IPS-20b (cell line): ENCODE measurements at regions not wholly inside any gene's neighbourhood (a gene's known extent, or its start where the extent isn't known, plus 50 kb on each side); places are given as distances from the start of the nearest gene placed in this dataset.

Source experiments
- H3K27ac ChIP-seq: one replicate; pipeline ENCODE4 v1.5.1; 2013; ENCODE audit warnings: low read length
- H3K27me3 ChIP-seq: 2 replicates; pipeline ENCODE4 v1.6.1; 2013; ENCODE audit warnings: mild to moderate bottlenecking, low read length, inconsistent platforms; ENCODE audit not compliant: insufficient read depth
- H3K36me3 ChIP-seq: 2 replicates; pipeline ENCODE4 v1.6.1; 2013; ENCODE audit warnings: low read depth, mild to moderate bottlenecking, inconsistent platforms, low read length, moderate library complexity; ENCODE audit not compliant: insufficient read depth
- H3K4me1 ChIP-seq: 2 replicates; pipeline ENCODE4 v1.6.1; 2013; ENCODE audit warnings: mild to moderate bottlenecking, control low read depth, inconsistent platforms, low read length, moderate library complexity; ENCODE audit not compliant: insufficient read depth
- H3K4me3 ChIP-seq: 2 replicates; pipeline ENCODE4 v1.5.1; 2013; ENCODE audit warnings: mild to moderate bottlenecking, low read length, inconsistent platforms
- H3K9ac ChIP-seq: 2 replicates; pipeline ENCODE4 v1.6.1; 2013; ENCODE audit warnings: low read depth, mild to moderate bottlenecking, inconsistent platforms, low read length, moderate library complexity
- H3K9me3 ChIP-seq: 2 replicates; pipeline ENCODE4 v1.6.1; 2013; ENCODE audit warnings: mild to moderate bottlenecking, low read depth, low read length, inconsistent platforms; ENCODE audit not compliant: insufficient read depth

- Histone ChIP-seq H3K4me3 (no peak overlapping the region), H3K36me3 (no peaks in the 10 kb centered on the region), H3K4me1 (no peaks in the 10 kb centered on the region), H3K9ac (no peak overlapping the region), H3K9me3 (no peaks in the 10 kb centered on the region), H3K27me3 (no peaks in the 10 kb centered on the region), H3K27ac (no peak overlapping the region)
These were observed 364.0 kb downstream of the METTL4 start for GRCh38 chr18:2207294-2207693.

GRCh38 chr18:2212598-2213205 is 358.6 kb downstream of the METTL4 start:
- no peaks in the 10 kb centered on the region for H3K36me3 ChIP-seq
- no peak overlapping the region for H3K27ac ChIP-seq
- peaks cover 6% of the 10 kb centered on the region; the same call in 1 of the 2 replicates for H3K9me3 ChIP-seq
- no peaks in the 10 kb centered on the region for H3K4me1 ChIP-seq
- H3K27me3 ChIP-seq: no peaks in the 10 kb centered on the region
- H3K4me3 ChIP-seq: no peak overlapping the region
- no peak overlapping the region for H3K9ac ChIP-seq

GRCh38 chr18:2213905-2214304 is 357.4 kb downstream of the METTL4 start:
- no peak overlapping the region for H3K9ac ChIP-seq
- no peaks in the 10 kb centered on the region for H3K4me1 ChIP-seq
- no peaks in the 10 kb centered on the region for H3K36me3 ChIP-seq
- no peaks in the 10 kb centered on the region for H3K27me3 ChIP-seq
- no peak overlapping the region for H3K27ac ChIP-seq
- no peak overlapping the region for H3K4me3 ChIP-seq
- peaks cover 6% of the 10 kb centered on the region; the same call in 1 of the 2 replicates for H3K9me3 ChIP-seq

GRCh38 chr18:2217356-2217755 is 353.9 kb downstream of the METTL4 start:
- H3K36me3 ChIP-seq: no peaks in the 10 kb centered on the region
- no peaks in the 10 kb centered on the region for H3K27me3 ChIP-seq
- H3K9ac ChIP-seq: no peak overlapping the region
- H3K27ac ChIP-seq: no peak overlapping the region
- no peak overlapping the region for H3K4me3 ChIP-seq
- no peaks in the 10 kb centered on the region for H3K4me1 ChIP-seq
- H3K9me3 ChIP-seq: peaks cover 6% of the 10 kb centered on the region; the same call in 1 of the 2 replicates

GRCh38 chr18:2218101-2218500 is 353.2 kb downstream of the METTL4 start:
- Histone ChIP-seq H3K27ac (no peak overlapping the region), H3K9me3 (peaks cover 6% of the 10 kb centered on the region; the same call in 1 of the 2 replicates), H3K36me3 (no peaks in the 10 kb centered on the region), H3K9ac (no peak overlapping the region), H3K4me1 (no peaks in the 10 kb centered on the region), H3K4me3 (no peak overlapping the region), H3K27me3 (no peaks in the 10 kb centered on the region)

- Histone ChIP-seq H3K36me3 (no peaks in the 10 kb centered on the region), H3K9me3 (peaks cover under 1% of the 10 kb centered on the region; the same call in 1 of the 2 replicates), H3K4me1 (peaks cover 4% of the 10 kb centered on the region; the same call in 1 of the 2 replicates), H3K27me3 (no peaks in the 10 kb centered on the region), H3K27ac (no peak overlapping the region), H3K4me3 (no peak overlapping the region), H3K9ac (no peak overlapping the region)
These were observed 351.6 kb downstream of the METTL4 start for GRCh38 chr18:2219706-2220105.

- Histone ChIP-seq H3K36me3 (no peaks in the 10 kb centered on the region), H3K4me3 (no peak overlapping the region), H3K9ac (no peak overlapping the region), H3K4me1 (peaks cover 4% of the 10 kb centered on the region; the same call in 1 of the 2 replicates), H3K27ac (no peak overlapping the region), H3K9me3 (no peaks in the 10 kb centered on the region), H3K27me3 (no peaks in the 10 kb centered on the region)
These were observed 348.8 kb downstream of the METTL4 start for GRCh38 chr18:2222270-2223185.

GRCh38 chr18:2223449-2223848 is 347.9 kb downstream of the METTL4 start:
- no peaks in the 10 kb centered on the region for H3K36me3 ChIP-seq
- peaks cover 4% of the 10 kb centered on the region; the same call in 1 of the 2 replicates for H3K4me1 ChIP-seq
- no peaks in the 10 kb centered on the region for H3K27me3 ChIP-seq
- H3K4me3 ChIP-seq: no peak overlapping the region
- no peak overlapping the region for H3K9ac ChIP-seq
- H3K9me3 ChIP-seq: no peaks in the 10 kb centered on the region
- no peak overlapping the region for H3K27ac ChIP-seq

GRCh38 chr18:2223849-2224248 is 347.5 kb downstream of the METTL4 start:
- no peak overlapping the region for H3K4me3 ChIP-seq
- no peaks in the 10 kb centered on the region for H3K36me3 ChIP-seq
- peaks cover 4% of the 10 kb centered on the region; the same call in 1 of the 2 replicates for H3K4me1 ChIP-seq
- no peaks in the 10 kb centered on the region for H3K9me3 ChIP-seq
- no peak overlapping the region for H3K9ac ChIP-seq
- no peak overlapping the region for H3K27ac ChIP-seq
- no peaks in the 10 kb centered on the region for H3K27me3 ChIP-seq

GRCh38 chr18:2236232-2236631 is 335.1 kb downstream of the METTL4 start:
- no peaks in the 10 kb centered on the region for H3K9me3 ChIP-seq
- H3K27ac ChIP-seq: no peak overlapping the region
- no peak overlapping the region for H3K9ac ChIP-seq
- H3K4me3 ChIP-seq: no peak overlapping the region
- no peaks in the 10 kb centered on the region; the same call in 1 of the 2 replicates for H3K4me1 ChIP-seq
- no peaks in the 10 kb centered on the region for H3K36me3 ChIP-seq
- no peaks in the 10 kb centered on the region for H3K27me3 ChIP-seq

GRCh38 chr18:2237706-2238105 is 333.6 kb downstream of the METTL4 start:
- no peak overlapping the region for H3K27ac ChIP-seq
- no peaks in the 10 kb centered on the region; the same call in 1 of the 2 replicates for H3K4me1 ChIP-seq
- no peak overlapping the region for H3K4me3 ChIP-seq
- H3K9me3 ChIP-seq: no peaks in the 10 kb centered on the region
- no peaks in the 10 kb centered on the region for H3K36me3 ChIP-seq
- H3K27me3 ChIP-seq: no peaks in the 10 kb centered on the region
- H3K9ac ChIP-seq: no peak overlapping the region

- Histone ChIP-seq H3K9me3 (no peaks in the 10 kb centered on the region), H3K36me3 (no peaks in the 10 kb centered on the region), H3K4me1 (no peaks in the 10 kb centered on the region; the same call in 1 of the 2 replicates), H3K27me3 (no peaks in the 10 kb centered on the region), H3K9ac (no peak overlapping the region), H3K4me3 (no peak overlapping the region), H3K27ac (no peak overlapping the region)
These were observed 331.0 kb downstream of the METTL4 start for GRCh38 chr18:2240311-2240705.
